ENCODE measurements at regions not wholly inside any gene's neighbourhood (a gene's known extent, or its start where the extent isn't known, plus 50 kb on each side); places are given as distances from the start of the nearest gene placed in this dataset.

DNA sequence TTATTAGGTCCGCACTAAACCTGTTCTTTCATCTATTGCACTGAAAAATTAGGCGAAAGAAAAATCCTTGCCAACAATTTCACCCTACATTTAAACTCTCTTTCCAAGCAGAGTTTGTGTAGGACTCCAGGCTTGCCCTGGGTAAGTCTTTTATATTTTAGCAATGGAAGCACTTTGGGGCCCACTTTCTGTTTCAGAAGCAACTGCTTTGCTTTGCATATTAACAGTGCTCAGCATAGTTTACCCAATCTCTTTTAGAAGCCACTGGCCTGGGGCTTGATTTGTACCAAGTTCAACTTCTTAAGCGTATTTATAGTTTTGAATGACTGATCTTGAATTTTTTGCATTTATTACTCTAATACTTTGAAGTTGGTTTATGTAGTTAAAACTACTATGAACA, 78.8 kb upstream of the MDFIC start:
- H3K4me3 ChIP-seq (ENCODE audit: low read depth, low read length): no peak overlapping the region
- TF ChIP-seq, protein P1, sequence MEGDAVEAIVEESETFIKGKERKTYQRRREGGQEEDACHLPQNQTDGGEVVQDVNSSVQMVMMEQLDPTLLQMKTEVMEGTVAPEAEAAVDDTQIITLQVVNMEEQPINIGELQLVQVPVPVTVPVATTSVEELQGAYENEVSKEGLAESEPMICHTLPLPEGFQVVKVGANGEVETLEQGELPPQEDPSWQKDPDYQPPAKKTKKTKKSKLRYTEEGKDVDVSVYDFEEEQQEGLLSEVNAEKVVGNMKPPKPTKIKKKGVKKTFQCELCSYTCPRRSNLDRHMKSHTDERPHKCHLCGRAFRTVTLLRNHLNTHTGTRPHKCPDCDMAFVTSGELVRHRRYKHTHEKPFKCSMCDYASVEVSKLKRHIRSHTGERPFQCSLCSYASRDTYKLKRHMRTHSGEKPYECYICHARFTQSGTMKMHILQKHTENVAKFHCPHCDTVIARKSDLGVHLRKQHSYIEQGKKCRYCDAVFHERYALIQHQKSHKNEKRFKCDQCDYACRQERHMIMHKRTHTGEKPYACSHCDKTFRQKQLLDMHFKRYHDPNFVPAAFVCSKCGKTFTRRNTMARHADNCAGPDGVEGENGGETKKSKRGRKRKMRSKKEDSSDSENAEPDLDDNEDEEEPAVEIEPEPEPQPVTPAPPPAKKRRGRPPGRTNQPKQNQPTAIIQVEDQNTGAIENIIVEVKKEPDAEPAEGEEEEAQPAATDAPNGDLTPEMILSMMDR (IDR thresholded peaks at IDR 0.05; ENCODE audit: insufficient read depth, low read length): no peak
- no peak for DNase-seq (ENCODE audit: low read depth)

- TF ChIP-seq, protein P1 (IDR thresholded peaks at IDR 0.05; ENCODE audit: insufficient read depth, low read length): no peak
- no peak for DNase-seq (ENCODE audit: low read depth)
- H3K4me3 ChIP-seq (ENCODE audit: low read depth, low read length): no peak overlapping the region
Observed at GRCh38 chr7:114851406-114852061, 70.4 kb upstream of the MDFIC start.

GRCh38 chr7:114852293-114852692, 69.6 kb upstream of the MDFIC start:
- H3K4me3 ChIP-seq (ENCODE audit: low read depth, low read length): no peak overlapping the region
- no peak for DNase-seq (ENCODE audit: low read depth)
- TF ChIP-seq, protein P1 (IDR thresholded peaks at IDR 0.05; ENCODE audit: insufficient read depth, low read length): no peak

GRCh38 chr7:114853189-114853588, 68.7 kb upstream of the MDFIC start:
- H3K4me3 ChIP-seq (ENCODE audit: low read depth, low read length): no peak overlapping the region
- no peak for DNase-seq (ENCODE audit: low read depth)
- TF ChIP-seq, protein P1 (IDR thresholded peaks at IDR 0.05; ENCODE audit: insufficient read depth, low read length): no peak

- H3K4me3 ChIP-seq (ENCODE audit: low read depth, low read length): no peak overlapping the region
- DNase-seq (ENCODE audit: low read depth): no peak
- TF ChIP-seq, protein P1 (IDR thresholded peaks at IDR 0.05; ENCODE audit: insufficient read depth, low read length): no peak
Observed at GRCh38 chr7:114854369-114854768, 67.5 kb upstream of the MDFIC start.

DNA sequence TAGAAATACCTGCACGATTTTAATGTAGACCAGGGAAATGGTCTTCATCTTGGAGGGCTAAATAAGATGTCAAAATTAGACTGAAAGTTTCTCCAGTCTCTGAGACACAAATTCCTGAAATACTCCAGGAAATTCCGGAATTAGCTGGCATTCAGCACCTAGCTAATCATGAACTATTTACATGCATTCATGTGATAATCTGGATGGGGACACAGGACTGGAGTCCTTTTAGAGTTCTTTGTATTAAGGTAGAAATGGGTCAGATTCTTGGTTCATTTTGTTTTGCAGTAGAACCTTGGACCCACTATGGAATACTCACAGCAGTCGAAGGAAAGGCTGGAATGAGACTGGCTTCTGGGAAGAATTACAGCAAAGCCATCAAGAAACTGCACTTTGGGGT, 65.3 kb upstream of the MDFIC start:
- TF ChIP-seq, protein P1 (IDR thresholded peaks at IDR 0.05; ENCODE audit: insufficient read depth, low read length): no peak
- H3K4me3 ChIP-seq (ENCODE audit: low read depth, low read length): no peak overlapping the region
- peak; percentile 41 for DNase-seq (ENCODE audit: low read depth)

- TF ChIP-seq, protein P1 (IDR thresholded peaks at IDR 0.05; ENCODE audit: insufficient read depth, low read length): no peak
- no peak for DNase-seq (ENCODE audit: low read depth)
Observed at GRCh38 chr7:114857605-114858004, 64.3 kb upstream of the MDFIC start.

More at GRCh38 chr7:114857605-114858004, 64.3 kb upstream of the MDFIC start:
- no peak overlapping the region for H3K4me3 ChIP-seq (ENCODE audit: low read depth, low read length)

All from fibroblast of the aortic adventitia (primary cell).